ENCODE measurements at regions not wholly inside any gene's neighbourhood (a gene's known extent, or its start where the extent isn't known, plus 50 kb on each side); places are given as distances from the start of the nearest gene placed in this dataset.
"Not testable (repeated sequence)": the region's sequence is repeated elsewhere in the genome, so short reads cannot be mapped to it uniquely, and the experiment has no call there.

GRCh38 chrX:445727-446126, 59.0 kb upstream of the PPP2R3B start:
- WGBS, 2 donors: 32 to 54% methylated on average over 8 of the region's 8 CpGs
- DNase-seq: no peak

DNA sequence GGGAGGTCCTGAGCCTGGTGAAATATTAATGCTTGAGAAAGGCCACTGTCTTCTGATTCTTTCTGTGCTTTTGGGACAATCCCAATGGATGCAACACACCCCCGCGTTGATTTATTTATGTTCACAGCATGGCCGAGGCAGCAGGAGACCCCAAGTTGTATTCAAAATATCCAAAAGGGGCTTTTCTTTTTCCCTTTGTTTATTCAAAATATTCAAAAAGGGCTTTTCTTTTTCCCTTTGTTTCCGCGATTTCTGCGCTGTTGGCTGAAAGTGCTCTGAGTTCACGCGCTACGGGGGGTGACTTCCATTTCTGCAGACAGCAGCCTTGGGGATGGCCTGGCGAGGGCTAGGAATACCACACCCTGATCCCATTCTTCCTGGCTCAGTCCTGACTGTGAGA, 59.5 kb upstream of the PPP2R3B start:
- no peak overlapping the region for H3K27ac ChIP-seq (ENCODE audit: low read depth in 1 of 2, low read length in 1 of 2)

More at GRCh38 chrX:445727-446126, 59.0 kb upstream of the PPP2R3B start:
- TF ChIP-seq, protein P1, sequence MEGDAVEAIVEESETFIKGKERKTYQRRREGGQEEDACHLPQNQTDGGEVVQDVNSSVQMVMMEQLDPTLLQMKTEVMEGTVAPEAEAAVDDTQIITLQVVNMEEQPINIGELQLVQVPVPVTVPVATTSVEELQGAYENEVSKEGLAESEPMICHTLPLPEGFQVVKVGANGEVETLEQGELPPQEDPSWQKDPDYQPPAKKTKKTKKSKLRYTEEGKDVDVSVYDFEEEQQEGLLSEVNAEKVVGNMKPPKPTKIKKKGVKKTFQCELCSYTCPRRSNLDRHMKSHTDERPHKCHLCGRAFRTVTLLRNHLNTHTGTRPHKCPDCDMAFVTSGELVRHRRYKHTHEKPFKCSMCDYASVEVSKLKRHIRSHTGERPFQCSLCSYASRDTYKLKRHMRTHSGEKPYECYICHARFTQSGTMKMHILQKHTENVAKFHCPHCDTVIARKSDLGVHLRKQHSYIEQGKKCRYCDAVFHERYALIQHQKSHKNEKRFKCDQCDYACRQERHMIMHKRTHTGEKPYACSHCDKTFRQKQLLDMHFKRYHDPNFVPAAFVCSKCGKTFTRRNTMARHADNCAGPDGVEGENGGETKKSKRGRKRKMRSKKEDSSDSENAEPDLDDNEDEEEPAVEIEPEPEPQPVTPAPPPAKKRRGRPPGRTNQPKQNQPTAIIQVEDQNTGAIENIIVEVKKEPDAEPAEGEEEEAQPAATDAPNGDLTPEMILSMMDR (IDR thresholded peaks at IDR 0.05; ENCODE audit: control extremely low read depth, extremely low read depth): no peak
- no peak overlapping the region for H3K27ac ChIP-seq (ENCODE audit: low read depth in 1 of 2, low read length in 1 of 2)
- no peak overlapping the region for H3K4me3 ChIP-seq
- H3K4me1 ChIP-seq (ENCODE audit: control insufficient read depth in 5 of 5, insufficient read depth in 5 of 5, low read length in 5 of 5): no peaks in the 10 kb centered on the region
- peaks cover 0 to 2% (median 0%) of the 10 kb centered on the region in 3 donors for H3K27me3 ChIP-seq (ENCODE audit: control insufficient read depth in 3 of 3, insufficient read depth in 3 of 3, low read length in 2 of 3)
- H3K36me3 ChIP-seq (ENCODE audit: control insufficient read depth in 4 of 4, insufficient read depth in 4 of 4, low read length in 4 of 4): no peaks in the 10 kb centered on the region
- ATAC-seq (ENCODE audit: insufficient read depth, low FRiP score): no peak
- no peak overlapping the region for H3K9ac ChIP-seq (ENCODE audit: insufficient read depth in 1 of 2, low read length in 2 of 2)
- H3K9me3 ChIP-seq (ENCODE audit: control insufficient read depth in 4 of 4, insufficient read depth in 3 of 4, low read length in 3 of 4): peaks cover 0 to 2% (median 0%) of the 10 kb centered on the region in 4 donors

DNA sequence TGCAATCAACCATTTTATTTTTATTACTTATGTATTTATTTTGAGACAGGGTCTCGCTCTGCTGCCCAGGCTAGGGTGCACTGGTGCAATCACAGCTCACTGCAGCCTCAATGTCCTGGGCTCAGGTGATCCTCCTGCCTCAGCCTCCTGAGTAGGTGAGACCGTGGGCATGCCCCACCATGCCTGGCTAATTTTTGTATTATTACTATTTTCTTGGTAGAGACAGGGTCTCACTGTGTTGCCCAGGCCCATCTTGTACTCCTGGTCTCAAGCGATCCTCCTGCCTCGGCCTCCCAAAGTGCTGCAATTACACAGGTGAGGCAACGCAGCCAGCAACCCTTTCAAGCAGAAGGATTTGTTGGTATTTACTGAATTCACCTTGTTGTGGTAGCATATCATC, 60.3 kb upstream of the PPP2R3B start:
- TF ChIP-seq, protein P1 (IDR thresholded peaks at IDR 0.05; ENCODE audit: control extremely low read depth, extremely low read depth): no peak
- no peaks in the 10 kb centered on the region for H3K4me1 ChIP-seq (ENCODE audit: control insufficient read depth in 5 of 5, insufficient read depth in 5 of 5, low read length in 5 of 5)
- H3K36me3 ChIP-seq (ENCODE audit: control insufficient read depth in 4 of 4, insufficient read depth in 4 of 4, low read length in 4 of 4): no peaks in the 10 kb centered on the region
- no peak overlapping the region for H3K9ac ChIP-seq (ENCODE audit: insufficient read depth in 1 of 2, low read length in 2 of 2)
- no peak for DNase-seq
- H3K9me3 ChIP-seq (ENCODE audit: control insufficient read depth in 4 of 4, insufficient read depth in 3 of 4, low read length in 3 of 4): peaks cover 0 to 2% (median 0%) of the 10 kb centered on the region in 4 donors
- ATAC-seq (ENCODE audit: insufficient read depth, low FRiP score): no peak
- no peak overlapping the region for H3K4me3 ChIP-seq
- 93 to 94% methylated on average over 5 of the region's 5 CpGs for WGBS, 2 donors
- peaks cover 0 to 2% (median 0%) of the 10 kb centered on the region in 3 donors for H3K27me3 ChIP-seq (ENCODE audit: control insufficient read depth in 3 of 3, insufficient read depth in 3 of 3, low read length in 2 of 3)
- H3K27ac ChIP-seq (ENCODE audit: low read depth in 1 of 2, low read length in 1 of 2): no peak overlapping the region

More for the DNA sequence above, 59.5 kb upstream of the PPP2R3B start:
- Histone ChIP-seq H3K4me3 (no peak overlapping the region), H3K9me3 (ENCODE audit: control insufficient read depth in 4 of 4, insufficient read depth in 3 of 4, low read length in 3 of 4) (peaks cover 0 to 2% (median 0%) of the 10 kb centered on the region in 4 donors), H3K4me1 (ENCODE audit: control insufficient read depth in 5 of 5, insufficient read depth in 5 of 5, low read length in 5 of 5) (no peaks in the 10 kb centered on the region), H3K36me3 (ENCODE audit: control insufficient read depth in 4 of 4, insufficient read depth in 4 of 4, low read length in 4 of 4) (no peaks in the 10 kb centered on the region), H3K27me3 (ENCODE audit: control insufficient read depth in 3 of 3, insufficient read depth in 3 of 3, low read length in 2 of 3) (peaks cover 0 to 2% (median 0%) of the 10 kb centered on the region in 3 donors), H3K9ac (ENCODE audit: insufficient read depth in 1 of 2, low read length in 2 of 2) (no peak overlapping the region)
- TF ChIP-seq, protein P1 (IDR thresholded peaks at IDR 0.05; ENCODE audit: control extremely low read depth, extremely low read depth): no peak
- ATAC-seq (ENCODE audit: insufficient read depth, low FRiP score) (no peak), DNase-seq (no peak)
- WGBS, 2 donors: 20 to 32% methylated on average over 10 of the region's 10 CpGs

GRCh38 chrX:451750-452149, 65.0 kb upstream of the PPP2R3B start:
- H3K4me1 ChIP-seq (ENCODE audit: control insufficient read depth in 5 of 5, insufficient read depth in 5 of 5, low read length in 5 of 5); DNase-seq; H3K36me3 ChIP-seq (ENCODE audit: control insufficient read depth in 4 of 4, insufficient read depth in 4 of 4, low read length in 4 of 4); H3K27me3 ChIP-seq (ENCODE audit: control insufficient read depth in 3 of 3, insufficient read depth in 3 of 3, low read length in 2 of 3); H3K27ac ChIP-seq (ENCODE audit: low read depth in 1 of 2, low read length in 1 of 2); H3K9ac ChIP-seq (ENCODE audit: insufficient read depth in 1 of 2, low read length in 2 of 2); H3K4me3 ChIP-seq; H3K9me3 ChIP-seq (ENCODE audit: control insufficient read depth in 4 of 4, insufficient read depth in 3 of 4, low read length in 3 of 4); ATAC-seq (ENCODE audit: insufficient read depth, low FRiP score): not testable (repeated sequence)
- 64 to 70% methylated on average over 12 of the region's 12 CpGs for WGBS, 2 donors

Measured in lung (tissue), 11 donors.